GM10266 (cell line): ENCODE measurements at regions not wholly inside any gene's neighbourhood (a gene's known extent, or its start where the extent isn't known, plus 50 kb on each side); places are given as distances from the start of the nearest gene placed in this dataset.

ENCODE experiments used
- DNase-seq: peaks from one replicate; pipeline ENCODE4 v3.0.0; 2012; ENCODE audit errors: extremely low spot score
- CTCF ChIP-seq: IDR thresholded peaks from 2 replicates; pipeline ENCODE4 v1.5.1; 2012; ENCODE audit warnings: mild to moderate bottlenecking, low read depth; ENCODE audit not compliant: control insufficient read depth, insufficient read depth; ENCODE audit errors: missing control alignments

DNA sequence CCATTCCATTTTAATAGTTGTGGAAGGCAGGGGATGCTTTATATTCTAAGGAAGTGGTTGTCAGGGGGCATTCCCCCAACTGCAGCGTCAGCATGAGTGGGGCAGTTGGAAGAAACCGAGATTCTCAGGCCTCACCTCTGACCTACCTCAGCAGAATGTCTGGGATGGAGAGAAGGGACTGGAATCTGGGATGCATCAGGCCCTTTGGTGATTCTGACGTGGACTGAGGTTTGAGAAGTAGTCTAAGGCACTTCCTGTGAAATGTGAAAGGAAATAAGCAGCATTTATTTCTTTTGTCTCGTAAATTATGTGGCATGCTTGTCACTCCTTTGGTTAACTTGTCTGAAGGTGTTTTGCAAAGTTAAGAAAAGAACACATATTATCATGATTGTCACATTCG, 540.7 kb upstream of the NETO1 start:
- no peak for DNase-seq

DNA sequence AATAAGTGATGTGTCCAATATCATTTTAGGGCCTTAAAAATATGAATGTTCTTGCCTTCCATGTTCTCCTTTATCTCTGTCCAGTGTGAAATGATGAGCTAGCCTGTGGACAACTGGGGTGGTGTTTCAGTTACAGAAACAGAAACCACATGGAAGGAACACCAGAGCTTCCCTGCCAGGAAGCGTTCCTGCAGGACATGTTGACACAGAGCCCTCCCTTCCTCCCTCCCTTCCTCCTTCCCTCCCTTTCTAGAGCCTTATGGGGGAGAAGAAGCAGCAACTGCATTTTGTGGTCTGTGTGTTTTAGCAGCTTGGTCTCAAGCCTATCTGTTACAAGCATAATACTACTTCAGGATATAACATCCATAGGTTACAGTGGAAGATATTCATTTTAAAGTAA, 539.7 kb upstream of the NETO1 start:
- TF ChIP-seq CTCF: no peak
- no peak for DNase-seq

More for the DNA sequence above, 540.7 kb upstream of the NETO1 start:
- no peak for TF ChIP-seq CTCF

DNA sequence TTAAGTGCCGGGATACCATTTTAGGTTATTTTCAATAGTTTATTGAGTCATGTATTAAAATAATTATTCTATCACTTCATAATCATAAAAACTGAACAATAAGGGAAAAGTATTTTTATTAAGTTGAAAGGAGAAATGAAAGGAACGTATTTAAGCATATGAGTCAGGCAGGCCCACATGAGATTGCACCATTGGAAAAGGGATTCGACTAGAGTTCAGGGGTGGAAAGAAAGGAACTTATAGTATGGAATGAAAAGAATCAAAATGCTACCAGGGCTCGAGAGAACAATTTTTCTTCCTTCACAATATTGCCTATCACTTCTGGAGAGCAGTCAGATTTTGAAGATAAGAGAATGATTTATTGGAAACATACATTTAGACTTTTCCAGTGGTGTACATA, 516.5 kb upstream of the NETO1 start:
- TF ChIP-seq CTCF: no peak
- DNase-seq: no peak

GRCh38 chr18:73381699-73382036, 513.9 kb upstream of the NETO1 start:
- no peak for TF ChIP-seq CTCF
- DNase-seq: no peak

- no peak for TF ChIP-seq CTCF
- DNase-seq: no peak
Measured at GRCh38 chr18:73381016-73381698, 513.4 kb upstream of the NETO1 start.

DNA sequence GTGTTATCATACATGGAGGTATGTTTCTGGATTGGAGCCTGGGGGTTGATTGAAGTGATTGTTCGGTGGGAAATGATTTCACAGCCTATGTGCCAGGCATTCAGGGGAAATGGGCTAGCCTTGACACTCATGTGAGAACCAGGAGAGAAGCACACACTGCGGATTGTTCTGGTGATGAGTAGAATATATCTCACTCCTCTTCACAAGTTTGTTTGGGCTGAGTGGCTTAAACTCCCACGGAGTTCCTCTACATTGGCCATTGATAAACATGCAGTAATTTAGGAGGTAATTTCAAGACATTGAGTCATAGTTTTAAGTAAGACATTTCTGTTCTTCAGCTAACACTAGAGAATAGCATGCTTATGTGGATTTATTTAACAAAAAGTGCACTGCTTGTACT, 498.9 kb upstream of the NETO1 start:
- DNase-seq: no peak
- TF ChIP-seq CTCF: no peak

- no peak for TF ChIP-seq CTCF
- no peak for DNase-seq
Measured at GRCh38 chr18:73365018-73365417, 497.2 kb upstream of the NETO1 start.
